ENCODE measurements at regions not wholly inside any gene's neighbourhood (a gene's known extent, or its start where the extent isn't known, plus 50 kb on each side); places are given as distances from the start of the nearest gene placed in this dataset.

- DNase-seq (ENCODE audit: low spot score in 2 of 2) = no peak
- Mint-ChIP-seq H3K9me3 (no peaks in the 10 kb centered on the region), H3K4me1 (no peaks in the 10 kb centered on the region), H3K27me3 (no peaks in the 10 kb centered on the region), H3K27ac (ENCODE audit: low read depth) (no peak overlapping the region), H3K36me3 (ENCODE audit: insufficient read depth) (no peaks in the 10 kb centered on the region), H3K4me3 (no peak overlapping the region)
- no peak for ATAC-seq (replicated peaks; ENCODE audit: extremely low read depth, poor library complexity, severe bottlenecking)
These were observed 563.2 kb downstream of the CCDC171 start for GRCh38 chr9:16115994-16116393.

- Mint-ChIP-seq H3K4me3 (no peak overlapping the region), H3K27ac (ENCODE audit: low read depth) (no peak overlapping the region), H3K9me3 (peaks cover 7% of the 10 kb centered on the region), H3K36me3 (ENCODE audit: insufficient read depth) (no peaks in the 10 kb centered on the region), H3K27me3 (no peaks in the 10 kb centered on the region), H3K4me1 (no peaks in the 10 kb centered on the region)
- DNase-seq (ENCODE audit: low spot score in 2 of 2) = no peak
- ATAC-seq (replicated peaks; ENCODE audit: extremely low read depth, poor library complexity, severe bottlenecking) = no peak
These were observed 565.2 kb downstream of the CCDC171 start for GRCh38 chr9:16118043-16118442.

GRCh38 chr9:16119261-16120230, 566.7 kb downstream of the CCDC171 start:
- Mint-ChIP-seq H3K4me1 (no peaks in the 10 kb centered on the region), H3K27ac (ENCODE audit: low read depth) (no peak overlapping the region), H3K36me3 (ENCODE audit: insufficient read depth) (no peaks in the 10 kb centered on the region), H3K9me3 (peaks cover 11% of the 10 kb centered on the region), H3K4me3 (no peak overlapping the region), H3K27me3 (no peaks in the 10 kb centered on the region)
- no peak for ATAC-seq (replicated peaks; ENCODE audit: extremely low read depth, poor library complexity, severe bottlenecking)
- DNase-seq (ENCODE audit: low spot score in 2 of 2) = no peak

- Mint-ChIP-seq H3K36me3 (ENCODE audit: insufficient read depth) (no peaks in the 10 kb centered on the region), H3K9me3 (peaks cover 13% of the 10 kb centered on the region), H3K27me3 (no peaks in the 10 kb centered on the region), H3K4me1 (no peaks in the 10 kb centered on the region), H3K27ac (ENCODE audit: low read depth) (no peak overlapping the region), H3K4me3 (no peak overlapping the region)
- no peak for DNase-seq (ENCODE audit: low spot score in 2 of 2)
- ATAC-seq (replicated peaks; ENCODE audit: extremely low read depth, poor library complexity, severe bottlenecking) = no peak
These were observed 567.4 kb downstream of the CCDC171 start for GRCh38 chr9:16120231-16120641.

GRCh38 chr9:16120727-16121126, 567.9 kb downstream of the CCDC171 start:
- Mint-ChIP-seq H3K27ac (ENCODE audit: low read depth) (no peak overlapping the region), H3K36me3 (ENCODE audit: insufficient read depth) (no peaks in the 10 kb centered on the region), H3K9me3 (peaks cover 17% of the 10 kb centered on the region), H3K4me3 (no peak overlapping the region), H3K27me3 (no peaks in the 10 kb centered on the region), H3K4me1 (no peaks in the 10 kb centered on the region)
- DNase-seq (ENCODE audit: low spot score in 2 of 2) = no peak
- no peak for ATAC-seq (replicated peaks; ENCODE audit: extremely low read depth, poor library complexity, severe bottlenecking)

- peaks cover 17% of the 10 kb centered on the region for H3K9me3 Mint-ChIP-seq
- DNase-seq (ENCODE audit: low spot score in 2 of 2) (no peak), ATAC-seq (replicated peaks; ENCODE audit: extremely low read depth, poor library complexity, severe bottlenecking) (no peak)
- H3K36me3 Mint-ChIP-seq (ENCODE audit: insufficient read depth) = no peaks in the 10 kb centered on the region
- no peaks in the 10 kb centered on the region for H3K4me1 Mint-ChIP-seq
- H3K27ac Mint-ChIP-seq (ENCODE audit: low read depth) = no peak overlapping the region
- no peaks in the 10 kb centered on the region for H3K27me3 Mint-ChIP-seq
- no peak overlapping the region for H3K4me3 Mint-ChIP-seq
These were observed 568.3 kb downstream of the CCDC171 start for GRCh38 chr9:16121168-16121567.

GRCh38 chr9:16121601-16122286, 568.9 kb downstream of the CCDC171 start:
- ATAC-seq (replicated peaks; ENCODE audit: extremely low read depth, poor library complexity, severe bottlenecking) (no peak), DNase-seq (ENCODE audit: low spot score in 2 of 2) (no peak)
- Mint-ChIP-seq H3K9me3 (peaks cover 17% of the 10 kb centered on the region), H3K4me3 (no peak overlapping the region), H3K27ac (ENCODE audit: low read depth) (no peak overlapping the region), H3K27me3 (no peaks in the 10 kb centered on the region), H3K4me1 (no peaks in the 10 kb centered on the region), H3K36me3 (ENCODE audit: insufficient read depth) (no peaks in the 10 kb centered on the region)

- DNase-seq (ENCODE audit: low spot score in 2 of 2) = no peak
- Mint-ChIP-seq H3K4me3 (no peak overlapping the region), H3K27ac (ENCODE audit: low read depth) (no peak overlapping the region), H3K4me1 (no peaks in the 10 kb centered on the region), H3K9me3 (peaks cover 39% of the 10 kb centered on the region), H3K27me3 (no peaks in the 10 kb centered on the region), H3K36me3 (ENCODE audit: insufficient read depth) (no peaks in the 10 kb centered on the region)
- ATAC-seq (replicated peaks; ENCODE audit: extremely low read depth, poor library complexity, severe bottlenecking) = no peak
These were observed 572.8 kb downstream of the CCDC171 start for GRCh38 chr9:16125629-16126028.

- H3K36me3 Mint-ChIP-seq (ENCODE audit: insufficient read depth) = no peaks in the 10 kb centered on the region
- DNase-seq (ENCODE audit: low spot score in 2 of 2) (no peak), ATAC-seq (replicated peaks; ENCODE audit: extremely low read depth, poor library complexity, severe bottlenecking) (no peak)
- no peaks in the 10 kb centered on the region for H3K27me3 Mint-ChIP-seq
- no peaks in the 10 kb centered on the region for H3K4me1 Mint-ChIP-seq
- H3K4me3 Mint-ChIP-seq = no peak overlapping the region
- no peak overlapping the region for H3K27ac Mint-ChIP-seq (ENCODE audit: low read depth)
- H3K9me3 Mint-ChIP-seq = peaks cover 40% of the 10 kb centered on the region
These were observed 573.2 kb downstream of the CCDC171 start for GRCh38 chr9:16126042-16126441.

GRCh38 chr9:16128003-16128402, 575.2 kb downstream of the CCDC171 start:
- H3K4me3 Mint-ChIP-seq = no peak overlapping the region
- no peaks in the 10 kb centered on the region for H3K27me3 Mint-ChIP-seq
- H3K36me3 Mint-ChIP-seq (ENCODE audit: insufficient read depth) = no peaks in the 10 kb centered on the region
- DNase-seq (ENCODE audit: low spot score in 2 of 2) (no peak), ATAC-seq (replicated peaks; ENCODE audit: extremely low read depth, poor library complexity, severe bottlenecking) (no peak)
- no peaks in the 10 kb centered on the region for H3K4me1 Mint-ChIP-seq
- no peak overlapping the region for H3K27ac Mint-ChIP-seq (ENCODE audit: low read depth)
- H3K9me3 Mint-ChIP-seq = peaks cover 42% of the 10 kb centered on the region

GRCh38 chr9:16131264-16131663, 578.4 kb downstream of the CCDC171 start:
- DNase-seq (ENCODE audit: low spot score in 2 of 2) = no peak
- no peak for ATAC-seq (replicated peaks; ENCODE audit: extremely low read depth, poor library complexity, severe bottlenecking)
- no peaks in the 10 kb centered on the region for H3K36me3 Mint-ChIP-seq (ENCODE audit: insufficient read depth)
- H3K4me3 Mint-ChIP-seq = no peak overlapping the region
- H3K27ac Mint-ChIP-seq (ENCODE audit: low read depth) = no peak overlapping the region
- no peaks in the 10 kb centered on the region for H3K27me3 Mint-ChIP-seq
- peaks cover 31% of the 10 kb centered on the region for H3K9me3 Mint-ChIP-seq
- no peaks in the 10 kb centered on the region for H3K4me1 Mint-ChIP-seq

- H3K27ac Mint-ChIP-seq (ENCODE audit: low read depth) = no peak overlapping the region
- no peak overlapping the region for H3K4me3 Mint-ChIP-seq
- H3K4me1 Mint-ChIP-seq = no peaks in the 10 kb centered on the region
- ATAC-seq (replicated peaks; ENCODE audit: extremely low read depth, poor library complexity, severe bottlenecking) (no peak), DNase-seq (ENCODE audit: low spot score in 2 of 2) (no peak)
- no peaks in the 10 kb centered on the region for H3K36me3 Mint-ChIP-seq (ENCODE audit: insufficient read depth)
- no peaks in the 10 kb centered on the region for H3K27me3 Mint-ChIP-seq
- peaks cover 26% of the 10 kb centered on the region for H3K9me3 Mint-ChIP-seq
These were observed 579.7 kb downstream of the CCDC171 start for GRCh38 chr9:16132513-16132912.

- DNase-seq (ENCODE audit: low spot score in 2 of 2) (no peak), ATAC-seq (replicated peaks; ENCODE audit: extremely low read depth, poor library complexity, severe bottlenecking) (no peak)
- H3K36me3 Mint-ChIP-seq (ENCODE audit: insufficient read depth) = no peaks in the 10 kb centered on the region
- H3K4me3 Mint-ChIP-seq = no peak overlapping the region
- H3K27ac Mint-ChIP-seq (ENCODE audit: low read depth) = no peak overlapping the region
- no peaks in the 10 kb centered on the region for H3K4me1 Mint-ChIP-seq
- H3K9me3 Mint-ChIP-seq = peaks cover 26% of the 10 kb centered on the region
- H3K27me3 Mint-ChIP-seq = no peaks in the 10 kb centered on the region
These were observed 580.2 kb downstream of the CCDC171 start for GRCh38 chr9:16133032-16133431.
